ENCODE measurements at regions not wholly inside any gene's neighbourhood (a gene's known extent, or its start where the extent isn't known, plus 50 kb on each side); places are given as distances from the start of the nearest gene placed in this dataset.

- H3K9me3 Mint-ChIP-seq (ENCODE audit: unreplicated experiment): no peaks in the 10 kb centered on the region
- ChIA-PET POLR2A (no interaction called here), CTCF (no interaction called here)
- H3K9me3 ChIP-seq: no peaks in the 10 kb centered on the region
- no peak overlapping the region for H3K27ac Mint-ChIP-seq (ENCODE audit: unreplicated experiment)
- H3K27me3 Mint-ChIP-seq (ENCODE audit: insufficient read depth, unreplicated experiment): no peaks in the 10 kb centered on the region
- H3K4me3 ChIP-seq (ENCODE audit: low read depth, low read length): no peak overlapping the region
- BruUV-seq (replicated peaks): no TSS peak
- no peak for TF ChIP-seq CTCF (IDR thresholded peaks at IDR 0.05; ENCODE audit: insufficient read depth in 1 of 2, low read depth in 1 of 2, low read length in 1 of 2, severe bottlenecking in 1 of 2, unreplicated experiment in 1 of 2)
- H3K27me3 ChIP-seq (replicated peaks; ENCODE audit: control insufficient read depth, insufficient read depth, low read length): no peaks in the 10 kb centered on the region
- no peak overlapping the region for H3K4me3 Mint-ChIP-seq (ENCODE audit: unreplicated experiment)
- no peaks in the 10 kb centered on the region for H3K4me1 ChIP-seq
- intact Hi-C loops (cut with micrococcal nuclease; ENCODE audit: unreplicated experiment): no loop called here
- H3K36me3 ChIP-seq (ENCODE audit: control insufficient read depth, insufficient read depth, low read length): no peaks in the 10 kb centered on the region
- DNase-seq: no peak
- no peaks in the 10 kb centered on the region for H3K36me3 Mint-ChIP-seq (ENCODE audit: insufficient read depth, unreplicated experiment)
- no peaks in the 10 kb centered on the region for H3K4me1 Mint-ChIP-seq (ENCODE audit: low read depth, unreplicated experiment)
Observed at GRCh38 chr1:105004515-105004914, 1254.8 kb downstream of the AMY1C start.

DNA sequence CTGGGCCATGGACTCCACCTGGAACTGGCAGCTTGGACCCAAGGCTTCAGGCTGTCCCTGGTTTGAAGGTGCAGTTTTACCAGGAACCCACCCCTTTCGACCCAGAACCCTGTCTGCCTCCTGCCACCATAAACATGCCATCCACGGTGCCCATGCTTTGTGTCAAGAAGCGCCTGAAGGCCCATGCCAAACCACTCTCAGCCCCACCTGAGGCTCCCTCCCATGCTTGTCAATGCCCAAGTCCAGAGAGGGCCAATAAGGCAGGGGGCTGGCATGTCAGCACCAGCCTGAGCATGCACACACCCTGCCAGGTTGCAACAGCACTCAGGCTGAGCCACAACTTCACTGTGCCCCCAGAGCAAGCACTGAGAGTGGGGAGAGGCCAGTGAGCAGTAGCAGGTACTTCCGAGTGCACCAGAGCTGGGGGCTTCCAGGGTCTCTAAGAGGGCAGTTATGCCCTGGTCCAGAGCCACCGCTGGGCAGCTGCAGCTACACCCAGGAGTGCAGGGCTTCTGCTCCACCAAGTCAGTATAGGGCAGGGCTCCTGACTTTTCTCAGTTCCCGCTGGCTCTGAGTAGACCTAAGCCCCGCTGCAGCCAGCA is 1256.0 kb downstream of the AMY1C start:
- Histone ChIP-seq H3K27me3 (replicated peaks; ENCODE audit: control insufficient read depth, insufficient read depth, low read length) (no peaks in the 10 kb centered on the region), H3K36me3 (ENCODE audit: control insufficient read depth, insufficient read depth, low read length) (no peaks in the 10 kb centered on the region), H3K4me1 (no peaks in the 10 kb centered on the region), H3K9me3 (no peaks in the 10 kb centered on the region), H3K4me3 (ENCODE audit: low read depth, low read length) (no peak overlapping the region)
- H3K4me1 Mint-ChIP-seq (ENCODE audit: low read depth, unreplicated experiment): no peaks in the 10 kb centered on the region
- DNase-seq: no peak
- no peak overlapping the region for H3K4me3 Mint-ChIP-seq (ENCODE audit: unreplicated experiment)
- no peaks in the 10 kb centered on the region for H3K27me3 Mint-ChIP-seq (ENCODE audit: insufficient read depth, unreplicated experiment)
- H3K27ac Mint-ChIP-seq (ENCODE audit: unreplicated experiment): no peak overlapping the region
- no peak for TF ChIP-seq CTCF (IDR thresholded peaks at IDR 0.05; ENCODE audit: insufficient read depth in 1 of 2, low read depth in 1 of 2, low read length in 1 of 2, severe bottlenecking in 1 of 2, unreplicated experiment in 1 of 2)
- H3K36me3 Mint-ChIP-seq (ENCODE audit: insufficient read depth, unreplicated experiment): no peaks in the 10 kb centered on the region
- BruUV-seq (replicated peaks): no TSS peak
- intact Hi-C loops (cut with micrococcal nuclease; ENCODE audit: unreplicated experiment): no loop called here
- H3K9me3 Mint-ChIP-seq (ENCODE audit: unreplicated experiment): no peaks in the 10 kb centered on the region
- ChIA-PET POLR2A (no interaction called here), CTCF (no interaction called here)

GRCh38 chr1:105017587-105017986 is 1267.9 kb downstream of the AMY1C start:
- no peak for DNase-seq
- no TSS peak for BruUV-seq (replicated peaks)
- H3K9me3 ChIP-seq: no peaks in the 10 kb centered on the region
- H3K36me3 ChIP-seq (ENCODE audit: control insufficient read depth, insufficient read depth, low read length): no peaks in the 10 kb centered on the region
- H3K9me3 Mint-ChIP-seq (ENCODE audit: unreplicated experiment): no peaks in the 10 kb centered on the region
- POLR2A ChIA-PET: no interaction called here
- intact Hi-C loops (cut with micrococcal nuclease; ENCODE audit: unreplicated experiment): no loop called here
- H3K4me3 Mint-ChIP-seq (ENCODE audit: unreplicated experiment): no peak overlapping the region
- CTCF ChIA-PET: no interaction called here
- H3K4me1 ChIP-seq: no peaks in the 10 kb centered on the region
- no peak overlapping the region for H3K27ac Mint-ChIP-seq (ENCODE audit: unreplicated experiment)
- H3K4me1 Mint-ChIP-seq (ENCODE audit: low read depth, unreplicated experiment): no peaks in the 10 kb centered on the region
- no peak for TF ChIP-seq CTCF (IDR thresholded peaks at IDR 0.05; ENCODE audit: insufficient read depth in 1 of 2, low read depth in 1 of 2, low read length in 1 of 2, severe bottlenecking in 1 of 2, unreplicated experiment in 1 of 2)
- H3K4me3 ChIP-seq (ENCODE audit: low read depth, low read length): no peak overlapping the region
- no peaks in the 10 kb centered on the region for H3K36me3 Mint-ChIP-seq (ENCODE audit: insufficient read depth, unreplicated experiment)
- H3K27me3 ChIP-seq (replicated peaks; ENCODE audit: control insufficient read depth, insufficient read depth, low read length): no peaks in the 10 kb centered on the region
- H3K27me3 Mint-ChIP-seq (ENCODE audit: insufficient read depth, unreplicated experiment): no peaks in the 10 kb centered on the region
